Prostate gland (tissue), 2 donors: ENCODE measurements at regions not wholly inside any gene's neighbourhood (a gene's known extent, or its start where the extent isn't known, plus 50 kb on each side); places are given as distances from the start of the nearest gene placed in this dataset.

Experiments
- DNase-seq: peaks from one replicate; pipeline ENCODE4 v3.0.0-alpha.2; 2019; ENCODE audit warnings: low spot score
- H3K27ac ChIP-seq, 2 donors: fragments of 200-600 bp; sonication (generic); 2 replicates each; pipeline ENCODE4 v1.5.1; 2017 to 2019
- H3K27me3 ChIP-seq: fragments of 200-600 bp; sonication (generic); replicated peaks from 2 replicates; pipeline ENCODE4 v1.5.1; 2019; ENCODE audit not compliant: insufficient read depth
- H3K36me3 ChIP-seq, 2 donors: fragments of 200-600 bp; sonication (generic); 1 replicate in 1 of 2; 2 replicates in 1 of 2; pipeline versions ENCODE4 v1.5.1 to v1.8.1; 2017 to 2019
- H3K4me1 ChIP-seq: fragments of 200-600 bp; sonication (generic); replicated peaks from 2 replicates; pipeline ENCODE4 v1.5.1; 2019
- H3K4me3 ChIP-seq, 2 donors: fragments of 200-600 bp; sonication (generic); 2 replicates each; pipeline ENCODE4 v1.5.1; 2017 to 2019
- H3K9me3 ChIP-seq: fragments of 200-600 bp; sonication (generic); 2 replicates; pipeline ENCODE4 v1.5.1; 2017
- CTCF ChIP-seq, 4 experiments: fragments of 200-600 bp in 2 of 4; fragments of 450-650 bp in 2 of 4; sonication (generic) in 2 of 4; IDR thresholded peaks; 1 replicate in 3 of 4; 2 replicates in 1 of 4; pipeline ENCODE4 v1.5.1; 2016 to 2019; ENCODE audit warnings: antibody characterized with exemption in 4 of 4, mild to moderate bottlenecking in 2 of 4, moderate library complexity in 2 of 4
- POLR2A ChIP-seq: fragments of 450-650 bp; IDR thresholded peaks from one replicate; pipeline ENCODE4 v1.6.1; 2016; ENCODE audit warnings: antibody characterized with exemption, mild to moderate bottlenecking
- POLR2AphosphoS5 ChIP-seq: sonication (generic); formaldehyde crosslinking; IDR thresholded peaks from one replicate; pipeline ENCODE4 v1.6.1; 2017; ENCODE audit warnings: antibody characterized with exemption
- WGBS: methylation state at CpG from one replicate; pipeline ENCODE4 v1.1.5; 2018; 5-methylcytosine and 5-hydroxymethylcytosine counted together
- intact Hi-C: fragments of 100-400 bp; cut with DNase I; formaldehyde crosslinking; loops from one replicate; pipeline ENCODE4 v1.14.2; 2022

GRCh38 chr13:106274551-106275203 lies 260.8 kb downstream of the EFNB2 start:
- Histone ChIP-seq H3K4me3 (no peak overlapping the region), H3K27me3 (no peaks in the 10 kb centered on the region), H3K9me3 (no peaks in the 10 kb centered on the region), H3K36me3 (no peaks in the 10 kb centered on the region), H3K4me1 (no peaks in the 10 kb centered on the region), H3K27ac (no peak overlapping the region)
- WGBS: 89% methylated on average over 3 of the region's 3 CpGs
- no peak for DNase-seq
- intact Hi-C loops: no loop called here
- no peak for TF ChIP-seq POLR2A
- TF ChIP-seq POLR2AphosphoS5: no peak
- no peak for TF ChIP-seq CTCF (IDR thresholded peaks at IDR 0.05)

- Histone ChIP-seq H3K27ac (no peak overlapping the region), H3K27me3 (no peaks in the 10 kb centered on the region), H3K4me3 (no peak overlapping the region), H3K36me3 (no peaks in the 10 kb centered on the region), H3K9me3 (no peaks in the 10 kb centered on the region), H3K4me1 (no peaks in the 10 kb centered on the region)
- DNase-seq: no peak
- TF ChIP-seq POLR2AphosphoS5: no peak
- intact Hi-C loops: no loop called here
- 94% methylated on average over 4 of the region's 4 CpGs for WGBS
Measured at GRCh38 chr13:106263801-106264200, 271.7 kb downstream of the EFNB2 start.

GRCh38 chr13:106262886-106263285 lies 272.6 kb downstream of the EFNB2 start:
- intact Hi-C loops: no loop called here
- TF ChIP-seq CTCF (IDR thresholded peaks at IDR 0.05) (no peak), POLR2A (no peak), POLR2AphosphoS5 (no peak)
- no peak overlapping the region for H3K27ac ChIP-seq
- H3K27me3 ChIP-seq: no peaks in the 10 kb centered on the region
- no peak overlapping the region for H3K4me3 ChIP-seq
- DNase-seq: no peak
- no peaks in the 10 kb centered on the region for H3K9me3 ChIP-seq
- no peaks in the 10 kb centered on the region for H3K36me3 ChIP-seq
- no peaks in the 10 kb centered on the region for H3K4me1 ChIP-seq
- 91% methylated on average over 8 of the region's 8 CpGs for WGBS

- intact Hi-C loops: no loop called here
- DNase-seq: no peak
Measured at GRCh38 chr13:106261450-106261849, 274.0 kb downstream of the EFNB2 start.

GRCh38 chr13:106260352-106260751 lies 275.1 kb downstream of the EFNB2 start:
- Histone ChIP-seq H3K4me3 (no peak overlapping the region), H3K27me3 (no peaks in the 10 kb centered on the region), H3K9me3 (no peaks in the 10 kb centered on the region), H3K27ac (no peak overlapping the region), H3K36me3 (no peaks in the 10 kb centered on the region), H3K4me1 (no peaks in the 10 kb centered on the region)
- WGBS: 95% methylated on average over 20 of the region's 20 CpGs
- intact Hi-C loops: no loop called here
- no peak for TF ChIP-seq POLR2AphosphoS5
- no peak for TF ChIP-seq POLR2A
- DNase-seq: no peak

More at GRCh38 chr13:106261450-106261849, 274.0 kb downstream of the EFNB2 start:
- TF ChIP-seq POLR2A (no peak), POLR2AphosphoS5 (no peak)
- H3K36me3 ChIP-seq: no peaks in the 10 kb centered on the region
- H3K4me3 ChIP-seq: no peak overlapping the region
- no peaks in the 10 kb centered on the region for H3K27me3 ChIP-seq
- no peaks in the 10 kb centered on the region for H3K4me1 ChIP-seq
- no peaks in the 10 kb centered on the region for H3K9me3 ChIP-seq
- WGBS: 90% methylated on average over 7 of the region's 7 CpGs
- H3K27ac ChIP-seq: no peak overlapping the region

- no peaks in the 10 kb centered on the region for H3K36me3 ChIP-seq
- H3K27me3 ChIP-seq: no peaks in the 10 kb centered on the region
- no peaks in the 10 kb centered on the region for H3K9me3 ChIP-seq
- H3K27ac ChIP-seq: no peak overlapping the region
- no peak for DNase-seq
- intact Hi-C loops: no loop called here
- no peaks in the 10 kb centered on the region for H3K4me1 ChIP-seq
- H3K4me3 ChIP-seq: no peak overlapping the region
- no peak for TF ChIP-seq POLR2AphosphoS5
- no peak for TF ChIP-seq CTCF (IDR thresholded peaks at IDR 0.05)
- TF ChIP-seq POLR2A: no peak
- 96% methylated on average over 19 of the region's 19 CpGs for WGBS
Measured at GRCh38 chr13:106259928-106260327, 275.5 kb downstream of the EFNB2 start.
